ENCODE measurements at regions not wholly inside any gene's neighbourhood (a gene's known extent, or its start where the extent isn't known, plus 50 kb on each side); places are given as distances from the start of the nearest gene placed in this dataset.
"Not testable (repeated sequence)": the region's sequence is repeated elsewhere in the genome, so short reads cannot be mapped to it uniquely, and the experiment has no call there.

GRCh38 chr4:81715757-81716156 lies 244.1 kb upstream of the RASGEF1B start (continued):
- TF ChIP-seq IRF5 (IDR thresholded peaks at IDR 0.05; ENCODE audit: borderline replicate concordance) (no peak), PAX5 (IDR thresholded peaks at IDR 0.05; ENCODE audit: borderline replicate concordance, low read depth, low read length) (no peak)

- FAIRE-seq; SMC1A ChIA-PET (ENCODE audit: uncharacterized antibody, unreplicated experiment); H2AFZ ChIP-seq (ENCODE audit: control insufficient read depth, low read depth, low read length); H3K27me3 ChIP-seq (replicated peaks in 1 of 2; ENCODE audit: control insufficient read depth in 2 of 2, insufficient read depth in 2 of 2, low read length in 1 of 2); H3K9me3 ChIP-seq (replicated peaks; ENCODE audit: control insufficient read depth, insufficient read depth, low read length); H3K9ac ChIP-seq (ENCODE audit: control insufficient read depth, insufficient read depth, low read length); H3K4me1 ChIP-seq (ENCODE audit: control insufficient read depth, insufficient read depth, low read length); H3K27ac ChIP-seq (ENCODE audit: control insufficient read depth, insufficient read depth); POLR2A ChIA-PET; H3K4me2 ChIP-seq (ENCODE audit: control insufficient read depth, insufficient read depth); H3K36me3 ChIP-seq (ENCODE audit: control insufficient read depth in 2 of 2, insufficient read depth in 2 of 2, low read length in 1 of 2); BruUV-seq (replicated peaks); H3K79me2 ChIP-seq (ENCODE audit: control insufficient read depth, insufficient read depth, low read length); RAD21 ChIA-PET (ENCODE audit: unreplicated experiment); H3K4me3 ChIP-seq; DNase-seq (ENCODE audit: low read depth, low spot score); H4K20me1 ChIP-seq (ENCODE audit: control insufficient read depth, insufficient read depth); intact Hi-C loops (cut with micrococcal nuclease; ENCODE audit: unreplicated experiment); ATAC-seq; in situ Hi-C loops (cut with MboI): not testable (repeated sequence)
- CTCF ChIA-PET = interaction anchor here (1.3 kb wide), 1 partner anchor 248 kb away, joined by 3 read pairs; no protein-coding TSS in a partner anchor
- WGBS (ENCODE audit: insufficient coverage, insufficient replicate concordance, low lambda C conversion rate, missing lambda C conversion rate) = 49% methylated on average over 8 of the region's 8 CpGs
Observed at GRCh38 chr4:81715357-81715756, 243.7 kb upstream of the RASGEF1B start.

GRCh38 chr4:81714291-81714690 lies 242.6 kb upstream of the RASGEF1B start:
- CTCF ChIA-PET = no interaction called here
- no peak overlapping the region for H3K4me3 ChIP-seq
- no peak overlapping the region for H2AFZ ChIP-seq (ENCODE audit: control insufficient read depth, low read depth, low read length)
- no peaks in the 10 kb centered on the region for H3K9me3 ChIP-seq (replicated peaks; ENCODE audit: control insufficient read depth, insufficient read depth, low read length)
- no TSS peak for BruUV-seq (replicated peaks)
- RAD21 ChIA-PET (ENCODE audit: unreplicated experiment) = no interaction called here
- SMC1A ChIA-PET (ENCODE audit: uncharacterized antibody, unreplicated experiment) = no interaction called here
- H3K79me2 ChIP-seq (ENCODE audit: control insufficient read depth, insufficient read depth, low read length) = no peaks in the 10 kb centered on the region
- FAIRE-seq (no peak), DNase-seq (ENCODE audit: low read depth, low spot score) (no peak), ATAC-seq (no peak)
- H4K20me1 ChIP-seq (ENCODE audit: control insufficient read depth, insufficient read depth) = no peaks in the 10 kb centered on the region
- POLR2A ChIA-PET = no interaction called here
- H3K4me2 ChIP-seq (ENCODE audit: control insufficient read depth, insufficient read depth) = no peak overlapping the region
- H3K9ac ChIP-seq (ENCODE audit: control insufficient read depth, insufficient read depth, low read length) = no peak overlapping the region
- intact Hi-C loops (cut with micrococcal nuclease; ENCODE audit: unreplicated experiment) = no loop called here
- 43% methylated on average over 4 of the region's 4 CpGs for WGBS (ENCODE audit: insufficient coverage, insufficient replicate concordance, low lambda C conversion rate, missing lambda C conversion rate)
- no peaks in the 10 kb centered on the region for H3K27me3 ChIP-seq (replicated peaks in 1 of 2; ENCODE audit: control insufficient read depth in 2 of 2, insufficient read depth in 2 of 2, low read length in 1 of 2)
- TF ChIP-seq MYB (IDR thresholded peaks at IDR 0.05; ENCODE audit: borderline replicate concordance, low read depth, low read length) = no peak
- no peaks in the 10 kb centered on the region for H3K36me3 ChIP-seq (ENCODE audit: control insufficient read depth in 2 of 2, insufficient read depth in 2 of 2, low read length in 1 of 2)
- in situ Hi-C loops (cut with MboI) = no loop called here
- H3K4me1 ChIP-seq (ENCODE audit: control insufficient read depth, insufficient read depth, low read length) = no peaks in the 10 kb centered on the region
- H3K27ac ChIP-seq (ENCODE audit: control insufficient read depth, insufficient read depth) = no peak overlapping the region

All from GM12878 (cell line).